GM12875 (cell line): ENCODE measurements at regions not wholly inside any gene's neighbourhood (a gene's known extent, or its start where the extent isn't known, plus 50 kb on each side); places are given as distances from the start of the nearest gene placed in this dataset.

Experiments
- H3K4me3 ChIP-seq: one replicate; pipeline ENCODE4 v1.5.1; 2011; ENCODE audit warnings: low read depth, low read length, control low read depth
- CTCF ChIP-seq: IDR thresholded peaks from 2 replicates; pipeline ENCODE4 v1.5.1; 2011; ENCODE audit warnings: low read depth, mild to moderate bottlenecking, control low read depth, inconsistent platforms, low read length, moderate library complexity, borderline replicate concordance; ENCODE audit not compliant: insufficient read depth

GRCh38 chr6:6832439-6832838 lies 243.9 kb downstream of the LY86 start:
- H3K4me3 ChIP-seq, result no peak overlapping the region
- no peak for TF ChIP-seq CTCF

GRCh38 chr6:6834356-6835222 lies 246.1 kb downstream of the LY86 start:
- TF ChIP-seq CTCF, result no peak
- H3K4me3 ChIP-seq, result no peak overlapping the region

- no peak for TF ChIP-seq CTCF
- no peak overlapping the region for H3K4me3 ChIP-seq
These were observed 246.6 kb downstream of the LY86 start for GRCh38 chr6:6835223-6835503.

GRCh38 chr6:6836609-6837406 lies 248.3 kb downstream of the LY86 start:
- no peak for TF ChIP-seq CTCF
- no peak overlapping the region for H3K4me3 ChIP-seq

- no peak overlapping the region for H3K4me3 ChIP-seq
- TF ChIP-seq CTCF, result no peak
These were observed 249.1 kb downstream of the LY86 start for GRCh38 chr6:6837541-6838080.

- no peak for TF ChIP-seq CTCF
- H3K4me3 ChIP-seq, result no peak overlapping the region
These were observed 252.3 kb downstream of the LY86 start for GRCh38 chr6:6840831-6841291.
